ENCODE measurements at regions not wholly inside any gene's neighbourhood (a gene's known extent, or its start where the extent isn't known, plus 50 kb on each side); places are given as distances from the start of the nearest gene placed in this dataset.

- Histone ChIP-seq H2BK20ac (ENCODE audit: low read depth, low read length) (no peak overlapping the region), H3K4me2 (ENCODE audit: low read depth, low read length) (no peak overlapping the region), H3K79me1 (ENCODE audit: low read depth in 1 of 2, low read length in 2 of 2) (no peaks in the 10 kb centered on the region), H3K27ac (ENCODE audit: insufficient read depth, low read length) (no peak overlapping the region), H2AK9ac (replicated peaks; ENCODE audit: low read depth, low read length, poor library complexity) (no peak overlapping the region), H3K56ac (ENCODE audit: extremely low read depth, insufficient read depth, low read length) (no peak overlapping the region), H2BK5ac (ENCODE audit: low read depth, low read length, poor library complexity, severe bottlenecking) (no peak overlapping the region), H2BK120ac (ENCODE audit: low read depth, low read length) (no peak overlapping the region), H3K36me3 (ENCODE audit: control insufficient read depth, insufficient read depth, low read length) (no peaks in the 10 kb centered on the region), H4K20me1 (ENCODE audit: insufficient read depth, low read length) (no peaks in the 10 kb centered on the region), H3K4me3 (ENCODE audit: insufficient read depth, low read depth, low read length) (no peak overlapping the region), H4K91ac (ENCODE audit: insufficient read depth, low read depth, low read length) (no peak overlapping the region), H3K4me1 (ENCODE audit: control insufficient read depth, insufficient read depth, low read length) (no peaks in the 10 kb centered on the region), H3K23ac (ENCODE audit: low read depth, low read length) (no peak overlapping the region), H3K9me1 (ENCODE audit: insufficient read depth, low read length) (no peaks in the 10 kb centered on the region), H3K9ac (ENCODE audit: low read depth, low read length) (no peak overlapping the region), H3K14ac (replicated peaks; ENCODE audit: low read depth, low read length) (no peak overlapping the region), H3K18ac (ENCODE audit: low read depth, low read length) (no peak overlapping the region), H3K9me3 (ENCODE audit: control insufficient read depth, insufficient read depth, low read length) (no peaks in the 10 kb centered on the region), H3K27me3 (ENCODE audit: control insufficient read depth, insufficient read depth, low read length) (no peaks in the 10 kb centered on the region), H3K4ac (ENCODE audit: low read depth, low read length) (no peak overlapping the region), H2AFZ (replicated peaks; ENCODE audit: low read length, poor library complexity) (no peak overlapping the region), H4K5ac (ENCODE audit: low read depth, low read length) (no peak overlapping the region), H2BK15ac (ENCODE audit: low read depth, low read length) (no peak overlapping the region), H2AK5ac (ENCODE audit: low read depth, low read length) (no peak overlapping the region), H4K8ac (ENCODE audit: low read depth in 2 of 2, low read length in 2 of 2) (no peak overlapping the region)
- no peak for ATAC-seq (ENCODE audit: low read depth)
- DNase-seq, result no peak
- ChIA-PET CTCF (no interaction called here), POLR2A (ENCODE audit: unreplicated experiment) (no interaction called here)
- in situ Hi-C loops (cut with MboI; ENCODE audit: low sequenced_read_pairs), result no loop called here
- no peak for TF ChIP-seq CEBPB (IDR thresholded peaks at IDR 0.05; ENCODE audit: low read depth, low read length)
- TF ChIP-seq SMC3 (IDR thresholded peaks at IDR 0.05; ENCODE audit: low read depth, low read length), result no peak
- no peak for TF ChIP-seq MAFK (IDR thresholded peaks at IDR 0.05; ENCODE audit: low read depth, low read length)
- dilution Hi-C loops (cut with HindIII; ENCODE audit: low sequenced_read_pairs, unreplicated experiment), result no loop called here
- intact Hi-C loops (cut with micrococcal nuclease), result no loop called here
- no CpG with 5 or more reads among the region's 2 CpGs for WGBS, 2 experiments (ENCODE audit: extremely low coverage in 2 of 2, insufficient read length in 1 of 2)
- BruUV-seq (replicated peaks), result no TSS peak
Measured at GRCh38 chr5:119789406-119790117, 160.2 kb downstream of the FAM170A start.
